GM19023 (cell line): ENCODE measurements at regions not wholly inside any gene's neighbourhood (a gene's known extent, or its start where the extent isn't known, plus 50 kb on each side); places are given as distances from the start of the nearest gene placed in this dataset.
"Not testable (repeated sequence)": the region's sequence is repeated elsewhere in the genome, so short reads cannot be mapped to it uniquely, and the experiment has no call there.

Experiments
- ATAC-seq: cut with Tn5 transposase; IDR thresholded peaks from one replicate; pipeline ENCODE4 v1.9.1; 2021; ENCODE audit warnings: mild to moderate bottlenecking, moderate library complexity; ENCODE audit not compliant: unreplicated experiment

DNA sequence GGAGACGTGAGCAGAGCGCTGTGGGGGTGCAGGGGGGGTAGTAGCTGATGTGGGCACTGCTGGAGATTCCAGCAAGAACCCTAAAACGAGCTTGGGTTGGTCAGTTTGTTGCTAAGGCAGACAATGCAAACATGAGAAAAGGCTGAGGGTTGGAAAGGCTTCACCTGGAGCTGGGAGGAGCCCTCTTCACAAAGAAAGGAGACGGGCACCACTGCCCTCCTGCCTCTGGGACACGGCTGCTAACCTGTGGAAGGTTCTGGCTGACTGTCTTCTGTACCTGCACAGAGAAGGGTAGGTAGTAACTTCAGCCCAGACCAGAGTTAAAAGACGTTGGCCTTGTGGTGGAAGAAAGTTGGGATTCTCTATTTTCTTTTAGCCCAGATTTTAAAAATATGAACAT, 108.7 kb downstream of the SUCLA2 start:
- ATAC-seq, result no peak

DNA sequence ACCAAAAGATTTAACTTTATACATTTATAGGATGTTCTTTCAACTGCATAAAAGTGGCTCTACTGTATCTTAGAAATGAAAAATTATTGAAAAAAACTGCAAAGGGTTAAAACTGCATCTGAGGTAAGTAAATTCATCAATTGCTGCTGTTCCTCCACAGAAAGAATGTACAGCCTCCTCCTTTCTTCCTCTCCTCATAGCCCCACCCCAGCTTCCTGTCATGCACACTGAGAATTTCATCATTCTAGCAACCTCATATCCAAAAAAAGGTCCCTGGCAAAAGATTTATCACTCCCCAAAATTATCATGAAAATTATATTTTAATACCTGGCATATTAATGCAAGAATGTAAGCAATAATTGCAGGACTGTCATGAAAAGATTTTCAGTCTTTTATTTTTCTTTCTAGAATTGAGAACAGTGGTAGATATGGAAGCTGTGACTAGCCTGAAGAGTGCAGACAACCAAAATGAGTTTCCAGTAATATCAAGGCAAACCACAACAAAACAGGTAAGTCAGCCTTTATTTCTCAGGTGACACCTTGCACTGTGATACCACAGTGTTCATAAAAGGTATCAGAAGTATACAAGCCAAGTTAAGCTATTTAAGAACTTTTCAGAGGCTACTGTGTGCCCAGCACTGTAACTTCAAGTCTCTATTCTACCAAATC, 110.8 kb downstream of the SUCLA2 start:
- ATAC-seq, result no peak

DNA sequence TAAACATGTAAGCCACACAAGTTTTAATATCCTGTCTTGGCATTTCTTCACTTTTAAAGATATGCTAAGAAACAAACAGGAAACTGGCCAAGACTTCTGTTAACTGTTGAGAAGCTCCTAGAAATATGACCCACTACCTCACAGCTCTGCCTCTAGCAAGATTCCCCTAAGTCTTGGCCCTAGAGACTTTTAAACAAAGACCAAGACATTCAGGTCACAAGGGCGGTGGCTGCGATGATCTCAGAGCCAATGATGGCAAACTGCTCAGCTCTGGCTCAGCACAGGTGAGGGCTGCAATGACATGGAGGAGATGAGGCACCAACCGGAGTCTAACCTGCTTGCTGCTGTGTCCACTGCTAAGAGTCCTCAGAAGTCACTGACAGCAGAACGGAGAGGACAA, 114.8 kb downstream of the SUCLA2 start:
- ATAC-seq, result no peak

DNA sequence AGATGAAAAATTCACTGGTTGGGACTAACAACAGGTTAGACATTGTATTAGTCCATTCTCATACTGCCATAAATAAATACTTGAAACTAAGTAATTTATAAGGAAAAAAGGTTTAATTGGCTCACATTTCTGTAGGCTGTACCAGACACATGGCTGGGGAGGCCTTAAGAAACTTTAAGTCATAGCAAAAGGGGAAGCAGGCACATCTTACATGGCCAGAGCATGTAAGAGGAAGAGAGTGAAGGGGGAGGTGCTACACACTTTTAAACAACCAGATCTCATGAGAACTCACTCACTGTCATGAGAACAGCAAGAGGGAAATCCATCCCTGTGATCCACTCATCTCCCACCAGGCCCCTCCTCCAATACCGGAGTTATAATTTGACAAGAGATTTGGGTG, 125.9 kb downstream of the SUCLA2 start:
- no peak for ATAC-seq

DNA sequence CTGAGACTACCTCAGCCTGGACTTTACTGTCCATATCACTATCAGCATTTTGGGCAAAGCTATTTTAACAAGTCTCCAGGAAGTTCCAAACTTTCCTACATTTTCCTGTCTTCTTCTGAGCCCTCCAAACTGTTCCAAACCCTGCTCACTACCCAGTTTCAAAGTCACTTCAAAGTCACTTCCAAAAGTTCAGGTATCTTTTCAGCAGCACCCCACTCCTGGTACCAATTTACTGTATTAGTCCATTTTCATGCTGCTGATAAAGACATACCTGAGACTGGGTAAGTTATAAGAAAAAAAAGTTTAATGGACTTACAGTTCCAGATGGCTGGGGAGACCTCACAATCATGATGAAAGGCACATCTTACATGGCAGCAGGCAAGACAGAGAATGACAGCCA, 127.1 kb downstream of the SUCLA2 start:
- not testable (repeated sequence) for ATAC-seq

DNA sequence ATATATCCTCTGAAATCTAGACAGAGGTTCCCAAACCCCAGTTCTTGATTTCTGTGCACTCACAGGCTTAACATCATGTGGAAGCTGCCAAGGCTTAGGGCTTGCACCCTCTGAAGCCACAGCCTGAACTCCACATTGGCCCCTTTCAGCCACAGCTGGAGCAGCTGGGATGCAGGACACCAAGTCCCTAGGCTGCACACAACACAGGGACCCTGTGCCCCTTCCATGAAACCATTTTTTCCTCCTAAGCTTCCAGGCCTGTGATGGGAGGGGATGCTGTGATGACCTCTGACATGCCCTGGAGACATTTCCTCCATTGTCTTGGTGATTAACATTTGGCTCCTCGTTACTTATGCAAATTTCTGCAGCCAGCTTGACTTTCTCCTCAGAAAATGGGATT, 127.8 kb downstream of the SUCLA2 start:
- ATAC-seq, result not testable (repeated sequence)

DNA sequence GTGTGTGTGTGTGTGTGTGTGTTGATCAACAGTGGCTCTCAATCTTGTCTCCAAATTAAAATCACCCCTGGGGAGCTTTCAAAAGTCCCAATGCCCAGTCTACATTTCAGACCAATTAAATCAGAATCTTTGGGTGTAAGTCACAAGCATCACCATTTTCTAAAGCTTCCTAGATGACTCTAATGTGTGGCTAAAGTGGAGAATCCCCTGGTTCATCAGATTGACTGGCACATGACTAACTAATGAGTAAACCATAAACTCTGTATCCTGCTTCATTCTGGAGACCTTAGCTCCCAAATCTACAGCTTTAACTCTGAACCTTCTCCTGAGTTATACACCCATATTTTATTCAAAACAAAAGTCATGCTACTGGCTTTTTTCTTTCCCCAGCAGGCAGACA, 131.3 kb downstream of the SUCLA2 start:
- ATAC-seq, result no peak

DNA sequence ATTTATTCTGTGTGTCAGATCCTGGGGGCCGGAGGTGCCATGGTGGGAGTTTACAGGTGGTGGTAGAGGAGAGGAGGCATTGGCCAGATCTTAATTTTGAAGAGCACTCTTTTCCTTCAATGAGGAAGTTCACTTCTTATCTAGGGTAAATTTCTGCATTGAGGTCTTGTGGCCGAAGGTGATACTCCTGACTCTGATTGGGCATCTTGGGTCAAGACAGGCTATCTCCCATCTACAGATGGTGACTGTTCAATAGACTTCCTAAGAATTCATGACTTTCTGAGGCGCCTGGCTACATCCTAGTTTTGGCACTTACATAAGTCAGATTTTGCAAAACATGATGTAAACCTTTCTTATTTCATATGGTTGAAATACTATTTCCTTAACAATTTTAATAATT, 135.2 kb downstream of the SUCLA2 start:
- no peak for ATAC-seq

DNA sequence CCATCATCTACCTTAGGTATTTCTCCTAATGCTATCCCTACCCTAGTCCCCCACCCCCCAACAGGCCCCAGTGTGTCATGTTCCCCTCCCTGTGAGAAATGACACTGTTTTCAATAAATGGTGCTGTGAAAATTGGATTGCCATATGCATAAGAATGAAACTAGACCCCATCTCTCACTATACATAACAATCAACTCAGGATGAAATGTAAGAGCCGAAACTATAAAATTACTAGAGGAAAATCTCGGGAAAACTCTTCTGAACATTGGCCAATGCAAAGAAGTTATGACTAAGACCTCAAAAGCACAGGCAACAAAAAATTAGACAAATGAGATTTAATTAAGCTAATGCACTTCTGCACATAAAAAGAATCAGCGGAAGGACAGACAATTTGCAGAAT, 138.2 kb downstream of the SUCLA2 start:
- no peak for ATAC-seq

DNA sequence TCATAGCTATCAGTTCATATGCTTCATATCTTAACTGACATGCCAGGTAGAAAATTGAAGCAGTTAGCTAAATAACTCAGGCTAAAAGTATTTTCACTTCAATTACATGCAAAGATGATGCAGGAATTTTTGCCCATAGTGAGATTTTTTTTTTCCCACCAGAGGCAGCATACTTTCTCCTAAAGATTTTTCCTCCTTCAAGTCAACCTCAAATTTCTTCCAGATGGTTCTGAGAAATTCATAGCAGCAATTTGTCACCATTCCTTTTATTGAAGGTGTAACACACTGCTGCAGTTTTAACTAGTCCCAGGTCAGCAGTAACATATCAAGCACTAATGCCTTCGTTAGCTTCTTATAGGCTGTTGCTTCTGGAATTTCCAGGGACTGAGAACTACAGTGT, 141.9 kb downstream of the SUCLA2 start:
- no peak for ATAC-seq

DNA sequence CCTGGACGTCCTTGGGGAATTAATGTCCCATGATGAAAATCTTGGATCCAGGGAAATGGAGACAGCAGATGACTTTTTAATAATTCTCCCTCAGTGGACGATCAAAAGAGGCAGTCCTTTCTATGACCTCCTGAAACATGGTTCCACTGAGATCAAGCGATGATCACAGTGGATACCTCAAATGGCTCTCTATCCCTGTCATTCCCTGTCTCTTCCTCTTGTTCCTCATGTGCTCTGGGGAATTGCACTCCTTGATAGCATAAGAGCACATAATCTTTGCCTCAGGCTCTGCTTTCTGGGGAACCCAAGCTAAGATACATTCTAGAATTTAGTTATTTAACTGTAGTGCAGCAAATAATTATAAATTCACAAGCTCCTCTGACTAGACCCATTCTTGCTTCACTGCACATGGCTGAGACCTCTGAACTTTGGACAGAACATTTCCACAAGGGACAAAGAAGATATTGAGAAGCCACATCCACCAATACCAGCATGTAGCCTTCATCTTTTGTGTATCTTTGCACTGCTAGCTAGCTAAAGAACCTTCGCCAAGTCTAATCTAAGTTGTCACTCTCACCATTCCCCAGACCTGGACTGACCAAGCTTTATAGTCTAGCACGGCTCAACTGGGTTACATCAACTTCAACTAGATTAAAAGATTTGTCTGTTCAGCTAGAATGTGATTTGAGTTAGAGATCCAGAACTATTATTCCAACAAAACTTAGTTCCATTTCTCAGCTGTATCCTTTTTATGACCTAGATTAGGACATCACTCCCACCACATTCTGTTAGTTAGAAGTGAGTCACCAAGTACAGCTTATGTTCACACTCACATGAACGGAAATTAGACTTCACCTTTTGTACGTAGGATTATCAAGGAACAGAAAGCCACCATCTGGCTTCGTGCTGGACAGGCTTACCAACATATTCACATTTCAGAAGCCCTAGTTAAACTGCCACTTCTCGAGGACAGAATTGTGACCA, 142.7 kb downstream of the SUCLA2 start:
- no peak for ATAC-seq

DNA sequence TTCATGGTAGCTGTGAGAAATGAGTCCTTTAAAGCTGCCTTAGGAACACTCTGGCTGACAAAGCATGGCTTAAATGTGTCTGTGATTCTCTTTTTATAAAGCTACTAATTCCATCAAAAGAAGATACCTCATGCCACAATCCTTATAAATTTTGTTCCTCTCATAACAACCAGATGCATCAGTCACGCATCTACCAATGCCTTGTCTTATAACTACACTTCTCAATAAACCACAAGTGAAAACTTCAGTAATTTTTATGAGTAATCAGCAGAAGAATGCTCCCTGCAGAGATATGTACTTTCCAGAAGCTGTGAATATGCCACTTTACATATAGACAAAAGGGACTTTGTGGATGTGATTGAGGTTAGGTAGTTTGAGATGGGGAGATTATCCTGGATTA, 147.8 kb downstream of the SUCLA2 start:
- no peak for ATAC-seq

DNA sequence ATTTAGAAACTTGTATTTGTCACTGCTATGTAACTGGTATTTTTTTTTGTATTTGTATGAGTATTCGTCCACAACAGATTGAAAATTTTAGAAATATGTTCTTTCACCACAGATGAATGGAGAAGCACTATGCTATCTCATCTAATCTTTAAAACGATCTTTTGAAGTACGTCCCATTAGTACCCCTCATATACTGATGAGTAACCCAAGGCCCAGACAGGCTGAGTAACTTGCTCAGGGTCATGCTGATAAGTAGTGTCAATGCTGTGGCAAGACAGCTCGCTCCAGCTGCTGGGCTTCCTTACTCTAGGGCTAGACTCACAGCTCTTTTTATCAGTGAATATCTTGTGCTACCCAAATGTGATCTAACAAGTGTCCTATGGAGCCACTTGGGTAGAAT, 154.2 kb downstream of the SUCLA2 start:
- ATAC-seq, result no peak

DNA sequence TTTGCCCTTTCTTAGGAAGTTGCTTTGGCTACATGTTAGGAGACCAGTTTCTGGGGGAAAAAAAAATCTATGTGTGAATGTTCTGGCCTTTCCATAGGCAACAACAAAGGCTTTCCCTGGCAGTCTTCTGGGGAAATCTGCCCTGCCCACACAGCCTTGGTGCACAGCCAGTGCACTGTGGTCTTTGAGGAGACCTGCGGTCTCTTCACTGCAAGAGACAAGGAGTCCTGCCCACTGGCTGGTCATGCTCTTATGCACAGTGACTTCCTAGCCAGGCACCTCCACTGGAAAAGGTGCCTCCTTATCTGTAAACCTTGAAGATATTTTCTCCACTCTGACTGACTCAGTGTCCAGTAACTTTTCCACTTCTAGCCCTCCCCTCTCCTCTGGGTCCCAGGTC, 155.1 kb downstream of the SUCLA2 start:
- no peak for ATAC-seq

DNA sequence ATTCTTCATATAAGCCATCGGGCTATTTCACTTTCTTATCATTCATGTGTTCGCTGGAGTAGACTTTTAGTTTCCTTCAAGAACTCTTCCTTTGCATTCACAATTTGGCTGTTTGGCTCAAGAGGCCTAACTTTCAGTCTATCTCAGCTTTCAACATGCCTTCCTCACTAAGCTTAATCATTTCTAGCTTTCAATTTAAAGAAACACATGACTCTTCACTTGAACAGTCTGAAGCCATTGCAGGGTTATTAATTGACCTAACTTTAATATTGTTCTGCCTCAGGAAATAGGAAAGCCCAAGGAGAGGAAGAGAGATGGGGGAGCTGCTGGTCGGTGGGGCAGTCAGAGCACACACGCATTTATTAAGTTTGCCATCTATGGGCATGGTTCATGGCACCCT, 158.1 kb downstream of the SUCLA2 start:
- ATAC-seq, result peak; percentile 63

DNA sequence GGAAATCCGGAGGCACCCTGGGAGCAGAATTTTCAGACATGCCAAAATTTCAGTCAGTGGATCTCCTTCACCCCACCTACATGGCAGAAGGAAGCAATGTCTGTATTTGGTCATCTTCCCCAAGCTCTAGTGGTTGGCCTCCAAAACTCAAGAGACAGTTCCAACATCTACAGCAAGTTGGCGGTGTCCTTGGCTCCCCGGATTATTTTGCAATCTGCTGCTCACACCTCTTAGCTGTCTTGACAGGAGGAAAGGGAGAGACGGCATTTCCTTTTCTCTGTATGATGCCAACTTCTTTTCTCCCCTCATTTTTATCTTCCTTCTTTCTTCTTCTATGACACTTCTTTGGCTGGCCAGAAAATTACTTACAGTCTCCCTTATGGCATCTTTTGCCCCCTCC, 159.9 kb downstream of the SUCLA2 start:
- no peak for ATAC-seq

DNA sequence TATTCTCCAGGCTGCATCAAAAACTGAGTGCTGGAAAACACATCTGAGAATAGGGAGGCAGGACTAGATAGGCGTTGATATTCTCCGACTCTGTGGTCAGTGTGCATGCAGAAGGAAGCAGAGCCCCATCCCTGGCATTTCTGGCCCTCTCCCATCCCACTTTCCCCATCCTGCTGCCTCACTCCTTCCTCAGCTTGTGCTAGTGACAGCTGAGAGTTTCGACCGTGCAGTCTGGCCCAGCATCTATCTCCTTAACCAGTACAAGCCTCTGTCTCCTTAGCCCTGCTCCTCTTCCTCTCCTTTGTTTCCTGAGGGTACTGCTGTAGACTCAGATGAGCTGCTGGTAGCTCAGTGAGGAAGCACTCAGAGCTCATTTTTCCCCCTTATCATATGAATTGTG, 163.2 kb downstream of the SUCLA2 start:
- no peak for ATAC-seq

DNA sequence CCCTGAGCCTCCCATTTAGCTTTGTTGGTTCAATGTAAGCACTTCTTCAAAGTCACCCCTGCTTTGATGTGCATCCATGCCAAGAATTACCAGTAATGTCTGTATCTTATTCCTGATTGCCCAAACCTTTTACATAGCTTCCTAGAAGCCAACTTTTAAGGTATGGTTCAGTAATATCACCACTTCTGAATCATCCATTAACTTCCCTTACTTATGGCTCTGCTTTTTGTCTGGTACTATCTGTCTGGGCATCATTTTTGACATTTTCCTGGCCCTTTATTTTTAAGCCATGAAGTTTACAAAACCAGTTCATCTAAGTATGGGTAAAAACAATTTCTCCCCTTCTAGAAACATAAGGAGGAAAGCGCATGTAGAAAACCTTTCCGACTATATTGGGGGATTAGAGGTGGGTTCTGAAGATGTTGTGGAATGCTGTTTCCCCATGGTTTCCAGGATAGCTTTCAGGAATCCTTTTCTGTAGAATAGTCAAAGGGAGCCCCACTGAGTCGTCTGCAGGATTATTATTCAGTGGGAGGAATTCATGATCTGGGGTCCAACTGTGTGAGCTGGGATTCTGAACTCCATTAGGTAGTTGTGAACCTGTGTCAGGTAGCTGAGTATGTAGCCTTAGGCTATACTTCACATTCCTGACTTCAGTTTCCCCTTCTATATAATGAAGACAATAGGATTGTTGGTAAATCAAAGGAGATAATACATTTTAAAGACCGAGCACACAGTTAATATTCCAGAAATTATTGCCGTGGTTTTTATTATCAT, 163.8 kb downstream of the SUCLA2 start:
- ATAC-seq, result no peak

DNA sequence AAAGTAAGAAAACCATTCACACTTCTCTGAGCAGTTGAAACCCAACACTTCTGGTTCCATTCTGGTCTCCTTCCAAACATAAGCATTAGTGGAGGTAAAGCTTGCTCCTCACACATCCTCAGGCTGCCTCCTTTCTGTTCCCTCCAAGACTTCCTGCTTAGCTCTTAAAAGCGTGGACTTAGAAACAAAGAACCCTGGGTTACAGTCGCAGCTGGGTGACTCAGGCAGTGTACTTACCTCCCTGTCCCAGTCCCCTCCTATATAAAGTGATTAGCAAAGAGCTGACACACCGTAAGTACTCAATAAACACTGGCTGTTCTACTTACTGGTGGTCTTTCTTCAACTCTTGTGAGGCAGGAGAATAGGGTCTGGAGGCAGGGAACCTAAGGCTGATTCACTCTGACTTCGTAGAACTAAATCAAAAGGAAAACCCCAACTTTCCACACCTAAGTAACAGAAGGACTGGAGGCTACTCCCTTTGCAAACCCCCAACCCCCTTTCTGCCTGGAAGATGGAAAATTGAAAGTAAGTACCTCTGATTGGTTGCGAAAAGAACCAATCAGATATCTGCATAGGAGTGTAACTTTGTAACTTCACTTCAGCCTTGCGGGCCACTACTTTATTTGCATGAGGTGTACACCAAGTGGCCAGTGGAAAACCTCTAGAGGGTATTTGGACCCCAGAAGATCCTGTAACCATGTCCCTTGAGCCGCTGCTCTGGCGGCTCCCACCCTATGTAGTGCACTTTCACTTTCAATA, 165.4 kb downstream of the SUCLA2 start:
- no peak for ATAC-seq

DNA sequence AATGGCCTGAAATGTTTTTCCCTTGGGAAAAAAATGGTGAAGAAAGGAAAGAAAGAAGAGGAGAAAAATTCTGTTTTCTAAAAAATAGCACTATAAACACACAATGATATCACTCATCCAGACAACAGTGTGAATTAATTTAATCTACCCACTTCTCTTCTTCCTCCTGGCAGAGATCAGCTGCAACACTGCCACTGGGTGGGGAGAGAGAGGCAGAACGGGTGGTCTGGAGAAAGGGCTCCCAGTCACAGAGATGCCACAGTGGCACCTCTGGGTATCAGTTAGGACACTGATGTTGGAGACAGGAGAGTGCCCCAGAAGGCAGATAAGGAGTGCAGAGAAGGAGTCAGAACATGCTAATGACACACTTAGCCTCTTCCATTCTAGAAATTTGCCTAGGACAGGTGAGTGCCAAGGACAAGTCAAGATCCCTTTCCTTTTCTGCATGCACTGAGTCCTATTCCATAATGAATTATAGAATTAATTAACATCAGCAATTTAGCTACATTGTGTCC, 168.6 kb downstream of the SUCLA2 start:
- ATAC-seq, result no peak

DNA sequence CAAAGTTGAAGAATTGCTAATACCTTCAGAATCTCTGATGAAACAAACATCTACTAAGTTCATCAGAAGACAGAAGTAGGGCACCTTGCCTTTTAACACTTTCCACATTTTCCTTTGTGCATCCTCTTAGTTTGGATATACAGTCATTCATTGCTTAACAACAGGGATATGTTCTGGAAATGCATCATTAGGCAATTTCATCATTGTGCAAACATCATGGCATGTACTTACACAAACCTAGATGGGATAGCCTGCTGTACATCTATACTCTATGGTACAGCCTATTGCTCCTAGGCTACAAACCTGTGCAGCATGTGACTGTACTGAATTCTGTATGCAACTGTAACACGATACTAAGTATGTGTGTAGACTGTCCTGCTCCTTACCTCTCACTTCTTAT, 169.8 kb downstream of the SUCLA2 start:
- no peak for ATAC-seq
